Vagina (tissue), 2 donors: ENCODE measurements at regions not wholly inside any gene's neighbourhood (a gene's known extent, or its start where the extent isn't known, plus 50 kb on each side); places are given as distances from the start of the nearest gene placed in this dataset.

Source experiments
- CTCF ChIP-seq, 3 experiments: fragments of 450-650 bp in 2 of 3; fragments of 200-600 bp in 1 of 3; sonication (generic) in 1 of 3; IDR thresholded peaks; one replicate each; pipeline ENCODE4 v1.5.1; 2017 to 2019; ENCODE audit warnings: antibody characterized with exemption in 3 of 3, mild to moderate bottlenecking in 2 of 3, moderate library complexity in 2 of 3
- POLR2A ChIP-seq, 2 donors: fragments of 450-650 bp; IDR thresholded peaks; one replicate each; pipeline ENCODE4 v1.6.1; 2017; ENCODE audit warnings: antibody characterized with exemption in 2 of 2, mild to moderate bottlenecking in 2 of 2, moderate library complexity in 2 of 2

GRCh38 chr14:26663506-26663905 lies 65.7 kb upstream of the NOVA1 start:
- TF ChIP-seq CTCF (IDR thresholded peaks at IDR 0.05) (no peak), POLR2A (IDR thresholded peaks at IDR 0.05) (no peak)
